DOHH2 (cell line): ENCODE measurements at regions not wholly inside any gene's neighbourhood (a gene's known extent, or its start where the extent isn't known, plus 50 kb on each side); places are given as distances from the start of the nearest gene placed in this dataset.

Experiments
- CTCF ChIP-seq: fragments of 200-600 bp; sonication (generic); IDR thresholded peaks from one replicate; pipeline ENCODE4 v1.5.1; 2014; ENCODE audit warnings: antibody characterized with exemption, mild to moderate bottlenecking, low read depth, low read length; ENCODE audit not compliant: poor library complexity, severe bottlenecking
- EZH2phosphoT487 ChIP-seq: fragments of 200-600 bp; sonication (generic); IDR thresholded peaks from 2 replicates; pipeline ENCODE4 v1.6.1; 2017; ENCODE audit warnings: borderline replicate concordance, mild to moderate bottlenecking, antibody characterized with exemption, low read length, moderate library complexity, mixed read lengths

DNA sequence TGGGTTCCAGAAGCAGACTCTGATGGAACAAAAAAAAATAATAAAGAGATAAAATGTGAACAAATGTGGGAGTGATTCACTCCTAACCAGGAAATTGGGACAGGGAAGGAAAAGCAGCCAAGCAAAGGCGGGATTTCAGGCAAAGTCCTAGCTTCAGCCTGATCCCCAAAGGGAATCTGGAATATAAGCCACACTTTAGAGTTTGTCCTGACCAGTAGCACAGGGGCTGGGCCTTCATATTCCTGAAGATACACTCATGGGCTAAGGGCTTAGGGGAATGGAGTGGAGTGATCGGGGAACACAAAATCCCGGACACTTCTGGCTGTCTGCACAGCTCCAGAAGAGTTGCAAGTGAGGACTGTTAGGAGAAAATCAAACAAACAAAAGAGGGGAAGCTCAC is 135.0 kb upstream of the COL8A1 start:
- TF ChIP-seq CTCF (no peak), EZH2phosphoT487 (no peak)
